GM12874 (cell line): ENCODE measurements at regions not wholly inside any gene's neighbourhood (a gene's known extent, or its start where the extent isn't known, plus 50 kb on each side); places are given as distances from the start of the nearest gene placed in this dataset.

Source experiments
- CTCF ChIP-seq: IDR thresholded peaks from 2 replicates; pipeline ENCODE4 v1.5.1; 2011; ENCODE audit warnings: low read depth, mild to moderate bottlenecking, control low read depth, low read length, moderate library complexity; ENCODE audit not compliant: insufficient read depth

DNA sequence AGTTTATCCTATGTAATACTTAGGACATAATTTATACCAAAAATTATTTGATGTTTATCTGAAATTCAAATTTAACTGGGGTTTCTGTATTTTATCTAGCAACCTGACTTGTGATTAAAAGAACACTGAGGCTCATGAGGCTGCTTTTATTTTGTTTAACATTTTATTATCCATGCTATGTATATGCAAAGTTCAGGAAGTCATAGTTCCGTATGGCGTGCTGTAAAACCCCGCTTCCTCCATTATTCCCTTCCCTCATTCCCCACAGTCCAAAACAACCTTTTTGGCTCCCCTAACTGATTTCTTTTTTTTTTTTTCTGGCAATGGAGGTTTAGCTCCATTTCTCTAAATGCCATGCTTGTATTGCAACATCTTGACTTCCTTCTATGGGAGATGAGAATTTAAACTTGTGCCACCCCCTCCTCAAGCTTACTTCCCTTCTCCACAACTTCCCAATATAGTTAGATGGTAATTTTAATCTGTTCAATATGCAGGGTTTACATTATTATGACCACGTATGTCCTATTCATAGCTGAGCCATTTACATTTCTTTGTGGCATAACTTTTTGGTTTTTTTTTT is 138.0 kb upstream of the DNAH14 start:
- TF ChIP-seq CTCF = no peak

GRCh38 chr1:224795591-224795990 is 133.9 kb upstream of the DNAH14 start:
- TF ChIP-seq CTCF = no peak

- no peak for TF ChIP-seq CTCF
Observed at GRCh38 chr1:224799083-224799482, 130.4 kb upstream of the DNAH14 start.

- no peak for TF ChIP-seq CTCF
Observed at GRCh38 chr1:224800486-224801119, 128.9 kb upstream of the DNAH14 start.

DNA sequence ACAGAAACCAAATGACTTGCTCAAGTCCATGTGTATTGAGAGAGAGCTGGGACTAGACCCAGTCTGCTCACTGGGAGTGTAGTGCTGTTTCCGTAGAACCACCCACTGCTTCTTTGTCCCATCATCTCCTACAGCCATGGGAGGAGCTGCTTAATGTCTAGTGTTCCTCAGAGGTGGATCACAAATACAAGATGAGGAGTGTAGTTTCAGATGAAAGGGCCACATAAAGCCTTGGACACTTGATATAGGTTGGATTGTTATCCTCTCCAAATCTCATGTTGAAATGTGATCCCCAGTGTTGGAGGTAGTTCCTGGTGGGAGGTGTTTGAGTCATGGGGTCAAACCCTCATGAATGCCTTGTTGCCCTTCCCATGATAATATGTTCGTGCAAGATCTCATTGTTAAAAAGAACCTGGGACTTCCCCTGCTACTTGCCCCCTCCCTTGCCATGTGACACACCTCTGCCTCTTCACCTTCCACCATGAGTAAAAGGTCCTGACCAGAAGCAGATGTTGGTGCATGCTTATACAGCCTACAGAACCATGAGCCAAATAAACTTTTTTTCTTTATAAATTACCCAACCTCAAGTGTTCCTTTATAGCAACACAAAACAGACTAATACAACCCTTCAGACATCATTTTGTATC is 127.5 kb upstream of the DNAH14 start:
- no peak for TF ChIP-seq CTCF

GRCh38 chr1:224802617-224803016 is 126.9 kb upstream of the DNAH14 start:
- no peak for TF ChIP-seq CTCF

- no peak for TF ChIP-seq CTCF
Observed at GRCh38 chr1:224804220-224804619, 125.3 kb upstream of the DNAH14 start.
